Activated B cell treated with CpG ODN at 0.5 μM for 24 hours (primary cell): ENCODE measurements at regions not wholly inside any gene's neighbourhood (a gene's known extent, or its start where the extent isn't known, plus 50 kb on each side); places are given as distances from the start of the nearest gene placed in this dataset.

Experiments
- ATAC-seq: fragments of 200-7000 bp; cut with Tn5 transposase; one replicate; pipeline ENCODE4 v1.10.0; 2021; ENCODE audit warnings: low read depth, mild to moderate bottlenecking, moderate library complexity
- CTCF ChIA-PET: fragments of 350-600 bp; sonication (Branson Sonifier 250); formaldehyde crosslinking; loops from one replicate; lab custom pipeline; 2021; ENCODE audit warnings: antibody characterized with exemption; lab: Charles Lee
- POLR2A ChIA-PET: fragments of 350-600 bp; sonication (Branson Sonifier 250); formaldehyde crosslinking; loops from one replicate; lab custom pipeline; 2021; ENCODE audit warnings: antibody characterized with exemption; lab: Charles Lee
- DNase-seq: peaks from one replicate; pipeline ENCODE4 v3.0.0; 2022
- H3K27ac Mint-ChIP-seq: one replicate; pipeline ENCODE4 v1.8.0; 2020; ENCODE audit warnings: mixed read lengths
- H3K27me3 Mint-ChIP-seq: one replicate; pipeline ENCODE4 v1.8.0; 2021; ENCODE audit warnings: mixed read lengths
- H3K36me3 Mint-ChIP-seq: one replicate; pipeline ENCODE4 v1.8.0; 2021; ENCODE audit warnings: low read depth, mixed read lengths
- H3K4me1 Mint-ChIP-seq: one replicate; pipeline ENCODE4 v1.8.0; 2021; ENCODE audit warnings: mixed read lengths
- H3K4me3 Mint-ChIP-seq: one replicate; pipeline ENCODE4 v1.8.0; 2020; ENCODE audit warnings: mild to moderate bottlenecking, mixed read lengths
- H3K9me3 Mint-ChIP-seq: one replicate; pipeline ENCODE4 v1.8.0; 2020; ENCODE audit warnings: mixed read lengths
- intact Hi-C: fragments of 100-400 bp; cut with micrococcal nuclease; formaldehyde crosslinking; loops from one replicate; pipeline ENCODE4 v1.15.1; 2024
- TF ChIP-seq, protein P1 (sequence below): fragments of 200-600 bp; IDR thresholded peaks from one replicate; pipeline ENCODE4 v1.8.0; 2022; ENCODE audit warnings: antibody characterized with exemption, mild to moderate bottlenecking

- POLR2A ChIA-PET: interaction anchor here (0.7 to 3.8 kb wide), 3 partner anchors 10 to 238 kb away, joined by 3 to 35 read pairs (median 3); partner anchors contain the start of gene JUN
- CTCF ChIA-PET: interaction anchor here (0.8 kb wide), 1 partner anchor 9 kb away, joined by 3 read pairs; no protein-coding TSS in a partner anchor
- DNase-seq: no peak
- Mint-ChIP-seq H3K4me1 (peaks cover 41% of the 10 kb centered on the region), H3K9me3 (no peaks in the 10 kb centered on the region), H3K36me3 (peaks cover 2% of the 10 kb centered on the region), H3K27ac (no peak overlapping the region), H3K4me3 (no peak overlapping the region), H3K27me3 (no peaks in the 10 kb centered on the region)
- no peak for ATAC-seq
- TF ChIP-seq, protein P1, sequence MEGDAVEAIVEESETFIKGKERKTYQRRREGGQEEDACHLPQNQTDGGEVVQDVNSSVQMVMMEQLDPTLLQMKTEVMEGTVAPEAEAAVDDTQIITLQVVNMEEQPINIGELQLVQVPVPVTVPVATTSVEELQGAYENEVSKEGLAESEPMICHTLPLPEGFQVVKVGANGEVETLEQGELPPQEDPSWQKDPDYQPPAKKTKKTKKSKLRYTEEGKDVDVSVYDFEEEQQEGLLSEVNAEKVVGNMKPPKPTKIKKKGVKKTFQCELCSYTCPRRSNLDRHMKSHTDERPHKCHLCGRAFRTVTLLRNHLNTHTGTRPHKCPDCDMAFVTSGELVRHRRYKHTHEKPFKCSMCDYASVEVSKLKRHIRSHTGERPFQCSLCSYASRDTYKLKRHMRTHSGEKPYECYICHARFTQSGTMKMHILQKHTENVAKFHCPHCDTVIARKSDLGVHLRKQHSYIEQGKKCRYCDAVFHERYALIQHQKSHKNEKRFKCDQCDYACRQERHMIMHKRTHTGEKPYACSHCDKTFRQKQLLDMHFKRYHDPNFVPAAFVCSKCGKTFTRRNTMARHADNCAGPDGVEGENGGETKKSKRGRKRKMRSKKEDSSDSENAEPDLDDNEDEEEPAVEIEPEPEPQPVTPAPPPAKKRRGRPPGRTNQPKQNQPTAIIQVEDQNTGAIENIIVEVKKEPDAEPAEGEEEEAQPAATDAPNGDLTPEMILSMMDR: no peak
- intact Hi-C loops: loop anchor here (5.0 kb wide), 2 partner anchors 125 to 675 kb away; no protein-coding TSS in a partner anchor
These were observed 238.4 kb upstream of the JUN start for GRCh38 chr1:59022199-59022598.

- ATAC-seq (no peak), DNase-seq (no peak)
- ChIA-PET POLR2A (no interaction called here), CTCF (no interaction called here)
- H3K9me3 Mint-ChIP-seq: no peaks in the 10 kb centered on the region
- intact Hi-C loops: loop anchor here (5.0 kb wide), 2 partner anchors 125 to 675 kb away; no protein-coding TSS in a partner anchor
- H3K4me3 Mint-ChIP-seq: no peak overlapping the region
- TF ChIP-seq, protein P1: no peak
- no peaks in the 10 kb centered on the region for H3K27me3 Mint-ChIP-seq
- H3K36me3 Mint-ChIP-seq: peaks cover 2% of the 10 kb centered on the region
- H3K27ac Mint-ChIP-seq: peak overlapping the region; percentile 8
- H3K4me1 Mint-ChIP-seq: peaks cover 41% of the 10 kb centered on the region
These were observed 239.0 kb upstream of the JUN start for GRCh38 chr1:59022799-59023198.

DNA sequence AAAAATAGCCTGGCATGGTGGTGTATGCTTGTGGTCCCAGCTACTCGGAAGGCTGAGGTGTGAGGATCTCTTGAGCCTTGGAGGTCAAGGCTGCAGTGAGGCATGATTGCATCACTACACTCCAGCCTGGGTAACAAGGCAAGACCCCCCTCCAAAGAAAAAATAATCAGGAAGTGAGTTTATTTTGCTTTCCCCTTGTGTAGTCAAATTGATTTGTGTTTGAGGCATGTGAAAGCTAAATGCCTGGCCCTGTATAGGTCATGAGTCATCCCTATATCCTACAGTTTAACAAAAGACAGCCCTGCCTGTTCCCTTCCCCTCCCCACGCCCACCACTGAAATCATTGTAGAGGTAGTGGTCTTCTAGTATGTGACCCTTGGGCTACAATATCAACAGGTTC lies 241.4 kb upstream of the JUN start:
- Mint-ChIP-seq H3K9me3 (no peaks in the 10 kb centered on the region), H3K4me3 (peak overlapping the region; percentile 52), H3K36me3 (peaks cover 2% of the 10 kb centered on the region), H3K27me3 (no peaks in the 10 kb centered on the region), H3K27ac (peak overlapping the region; percentile 93), H3K4me1 (peaks cover 28% of the 10 kb centered on the region)
- no peak for ATAC-seq
- POLR2A ChIA-PET: interaction anchor here (0.6 to 2.6 kb wide), 5 partner anchors 13 to 241 kb away, joined by 3 to 10 read pairs (median 4); partner anchors contain the start of gene JUN
- CTCF ChIA-PET: no interaction called here
- TF ChIP-seq, protein P1: no peak
- intact Hi-C loops: no loop called here
- no peak for DNase-seq

DNA sequence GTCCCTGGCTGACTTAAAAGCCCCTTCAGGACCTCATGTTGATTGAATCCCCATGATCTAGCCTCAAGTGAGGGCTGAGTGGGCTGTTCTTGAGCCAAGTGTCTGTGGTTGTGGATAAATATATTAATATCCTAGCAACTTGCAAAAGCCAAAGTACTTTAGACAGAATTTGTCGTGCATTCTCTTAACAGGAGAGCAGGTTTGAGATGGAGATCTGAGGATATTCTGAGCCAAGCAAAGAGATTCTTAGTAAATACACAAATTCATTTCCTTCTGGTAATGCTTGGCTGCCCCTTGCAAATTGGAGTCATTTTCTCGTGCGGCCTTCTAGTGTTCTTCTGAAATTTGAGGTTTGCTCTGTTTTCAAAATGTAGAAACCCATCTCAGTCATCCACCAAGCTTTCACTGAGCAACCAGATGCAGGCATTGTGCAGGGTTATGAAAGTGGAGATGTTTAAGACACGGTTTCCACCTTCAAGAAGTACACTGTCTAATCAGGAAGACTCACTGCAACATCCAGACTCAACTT lies 242.1 kb upstream of the JUN start:
- no peak for DNase-seq
- peaks cover 20% of the 10 kb centered on the region for H3K4me1 Mint-ChIP-seq
- no peaks in the 10 kb centered on the region for H3K9me3 Mint-ChIP-seq
- peak overlapping the region; percentile 93 for H3K27ac Mint-ChIP-seq
- H3K36me3 Mint-ChIP-seq: peaks cover 2% of the 10 kb centered on the region
- TF ChIP-seq, protein P1: no peak
- ChIA-PET POLR2A (interaction anchor here (0.6 to 2.6 kb wide), 5 partner anchors 11 to 244 kb away, joined by 3 to 10 read pairs (median 4); no protein-coding TSS in a partner anchor), CTCF (interaction anchor here (1.9 kb wide), 1 partner anchor 16 kb away, joined by 5 read pairs; no protein-coding TSS in a partner anchor)
- H3K4me3 Mint-ChIP-seq: peak overlapping the region; percentile 52
- no peaks in the 10 kb centered on the region for H3K27me3 Mint-ChIP-seq
- peak; percentile 71 for ATAC-seq
- intact Hi-C loops: no loop called here

DNA sequence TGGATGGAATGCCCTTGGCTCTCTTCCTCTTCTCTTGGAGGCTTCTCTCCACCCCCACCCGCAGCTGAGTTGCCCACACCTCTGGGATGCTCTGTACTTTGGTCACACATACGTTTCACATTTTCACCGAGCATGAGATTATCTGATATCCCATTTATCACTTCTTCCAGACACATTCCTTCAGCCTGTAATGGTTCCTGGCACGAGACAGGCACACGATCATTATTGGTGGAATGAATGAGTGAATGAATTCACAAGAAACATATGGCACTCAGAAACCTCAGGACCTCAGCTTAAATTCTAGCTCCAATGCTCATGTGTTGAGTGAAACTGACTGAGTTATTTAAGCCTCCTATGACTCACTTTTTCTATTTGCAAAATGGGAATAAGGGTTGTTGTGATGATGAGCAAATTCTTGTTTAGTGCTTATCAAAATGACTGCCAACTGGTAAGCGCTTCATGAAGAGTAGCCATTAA lies 242.7 kb upstream of the JUN start:
- Mint-ChIP-seq H3K27ac (peak overlapping the region; percentile 93), H3K27me3 (no peaks in the 10 kb centered on the region), H3K36me3 (peaks cover 2% of the 10 kb centered on the region), H3K4me1 (peaks cover 18% of the 10 kb centered on the region), H3K9me3 (no peaks in the 10 kb centered on the region), H3K4me3 (peak overlapping the region; percentile 52)
- intact Hi-C loops: no loop called here
- ATAC-seq (peak; percentile 16), DNase-seq (no peak)
- POLR2A ChIA-PET: interaction anchor here (0.8 to 2.6 kb wide), 5 partner anchors 10 to 245 kb away, joined by 3 to 10 read pairs (median 4); no protein-coding TSS in a partner anchor
- CTCF ChIA-PET: interaction anchor here (1.9 kb wide), 1 partner anchor 15 kb away, joined by 5 read pairs; no protein-coding TSS in a partner anchor
- TF ChIP-seq, protein P1: no peak
